Activated naive CD4-positive, alpha-beta T cell treated with anti-CD3 and anti-CD28 coated beads, Interleukin-2, amount 50 U/mL, for 72 hours (primary cell): ENCODE measurements at regions not wholly inside any gene's neighbourhood (a gene's known extent, or its start where the extent isn't known, plus 50 kb on each side); places are given as distances from the start of the nearest gene placed in this dataset.

Experiments used
- ATAC-seq, 2 donors: fragments of 150-1000 bp; cut with Tn5 transposase; 2 replicates each; pipeline ENCODE4 v1.10.0; 2021; ENCODE audit warnings: mild to moderate bottlenecking in 2 of 2, moderate library complexity in 2 of 2
- DNase-seq, 2 donors: peaks; one replicate each; pipeline ENCODE4 v3.0.0; 2021 to 2022; ENCODE audit warnings: low spot score in 2 of 2
- H3K27ac Mint-ChIP-seq, 2 donors: one replicate each; pipeline ENCODE4 v1.8.0; 2022; ENCODE audit warnings: mild to moderate bottlenecking in 2 of 2, mixed read lengths in 2 of 2
- H3K36me3 Mint-ChIP-seq, 2 donors: one replicate each; pipeline ENCODE4 v1.8.0; 2022; ENCODE audit warnings: mixed read lengths in 2 of 2
- H3K9me3 Mint-ChIP-seq, 2 donors: one replicate each; pipeline ENCODE4 v1.8.0; 2022; ENCODE audit warnings: mixed read lengths in 2 of 2

- ATAC-seq = no peak
- DNase-seq = no peak
- H3K27ac Mint-ChIP-seq = peak overlapping the region in 1 of 2 donors; percentile 69
- peaks cover 0 to 4% of the 10 kb centered on the region in 2 donors for H3K9me3 Mint-ChIP-seq
- H3K36me3 Mint-ChIP-seq = no peaks in the 10 kb centered on the region
Observed at GRCh38 chr14:104370256-104370870, 209.2 kb upstream of the C14orf180 start.

- H3K36me3 Mint-ChIP-seq = no peaks in the 10 kb centered on the region
- no peak overlapping the region for H3K27ac Mint-ChIP-seq
- DNase-seq = no peak
- ATAC-seq = no peak
- peaks cover 0 to 4% of the 10 kb centered on the region in 2 donors for H3K9me3 Mint-ChIP-seq
Observed at GRCh38 chr14:104371031-104371430, 208.5 kb upstream of the C14orf180 start.

GRCh38 chr14:104371917-104372316, 207.6 kb upstream of the C14orf180 start:
- H3K9me3 Mint-ChIP-seq = no peaks in the 10 kb centered on the region
- no peak for DNase-seq
- H3K27ac Mint-ChIP-seq = peak overlapping the region in 1 of 2 donors; percentile 67
- no peak for ATAC-seq
- H3K36me3 Mint-ChIP-seq = no peaks in the 10 kb centered on the region

GRCh38 chr14:104372390-104373054, 207.0 kb upstream of the C14orf180 start:
- H3K27ac Mint-ChIP-seq = peak overlapping the region; percentile 60 to 67
- ATAC-seq (no peak), DNase-seq (no peak)
- no peaks in the 10 kb centered on the region for H3K36me3 Mint-ChIP-seq
- no peaks in the 10 kb centered on the region for H3K9me3 Mint-ChIP-seq

- Mint-ChIP-seq H3K27ac (peak overlapping the region; percentile 60 to 67), H3K36me3 (no peaks in the 10 kb centered on the region), H3K9me3 (no peaks in the 10 kb centered on the region)
- DNase-seq (no peak), ATAC-seq (no peak)
Observed at GRCh38 chr14:104373055-104373854, 206.3 kb upstream of the C14orf180 start.

GRCh38 chr14:104373855-104374717, 205.5 kb upstream of the C14orf180 start:
- DNase-seq (no peak), ATAC-seq (no peak)
- Mint-ChIP-seq H3K27ac (no peak overlapping the region), H3K9me3 (peaks cover 4 to 5% of the 10 kb centered on the region in 2 donors), H3K36me3 (peaks cover 5 to 6% of the 10 kb centered on the region in 2 donors)

- Mint-ChIP-seq H3K9me3 (peaks cover 6 to 11% of the 10 kb centered on the region in 2 donors), H3K36me3 (peaks cover 11 to 12% of the 10 kb centered on the region in 2 donors), H3K27ac (no peak overlapping the region)
- DNase-seq (no peak), ATAC-seq (no peak)
Observed at GRCh38 chr14:104374718-104375080, 204.9 kb upstream of the C14orf180 start.

GRCh38 chr14:104375551-104376201, 203.9 kb upstream of the C14orf180 start:
- ATAC-seq = no peak
- no peak for DNase-seq
- H3K9me3 Mint-ChIP-seq = peaks cover 10 to 17% of the 10 kb centered on the region in 2 donors
- H3K27ac Mint-ChIP-seq = no peak overlapping the region
- peaks cover 12 to 22% of the 10 kb centered on the region in 2 donors for H3K36me3 Mint-ChIP-seq

GRCh38 chr14:104376202-104377140, 203.1 kb upstream of the C14orf180 start:
- Mint-ChIP-seq H3K9me3 (peaks cover 15 to 22% of the 10 kb centered on the region in 2 donors), H3K27ac (no peak overlapping the region), H3K36me3 (peaks cover 17 to 28% of the 10 kb centered on the region in 2 donors)
- DNase-seq = no peak
- ATAC-seq = no peak

- Mint-ChIP-seq H3K9me3 (peaks cover 19 to 26% of the 10 kb centered on the region in 2 donors), H3K27ac (no peak overlapping the region), H3K36me3 (peaks cover 22 to 32% of the 10 kb centered on the region in 2 donors)
- no peak for DNase-seq
- no peak for ATAC-seq
Observed at GRCh38 chr14:104377256-104377655, 202.3 kb upstream of the C14orf180 start.

GRCh38 chr14:104378698-104379113, 200.9 kb upstream of the C14orf180 start:
- peaks cover 22 to 32% of the 10 kb centered on the region in 2 donors for H3K36me3 Mint-ChIP-seq
- no peak overlapping the region for H3K27ac Mint-ChIP-seq
- peaks cover 19 to 26% of the 10 kb centered on the region in 2 donors for H3K9me3 Mint-ChIP-seq
- DNase-seq (no peak), ATAC-seq (no peak)

GRCh38 chr14:104382361-104383087, 197.0 kb upstream of the C14orf180 start:
- peaks cover 22 to 32% of the 10 kb centered on the region in 2 donors for H3K36me3 Mint-ChIP-seq
- no peak for ATAC-seq
- H3K27ac Mint-ChIP-seq = no peak overlapping the region
- H3K9me3 Mint-ChIP-seq = peaks cover 19 to 26% of the 10 kb centered on the region in 2 donors
- no peak for DNase-seq

GRCh38 chr14:104383088-104383995, 196.2 kb upstream of the C14orf180 start:
- Mint-ChIP-seq H3K9me3 (peaks cover 19 to 26% of the 10 kb centered on the region in 2 donors), H3K36me3 (peaks cover 22 to 32% of the 10 kb centered on the region in 2 donors), H3K27ac (no peak overlapping the region)
- ATAC-seq (no peak), DNase-seq (no peak)
